ENCODE measurements at regions not wholly inside any gene's neighbourhood (a gene's known extent, or its start where the extent isn't known, plus 50 kb on each side); places are given as distances from the start of the nearest gene placed in this dataset.

DNA sequence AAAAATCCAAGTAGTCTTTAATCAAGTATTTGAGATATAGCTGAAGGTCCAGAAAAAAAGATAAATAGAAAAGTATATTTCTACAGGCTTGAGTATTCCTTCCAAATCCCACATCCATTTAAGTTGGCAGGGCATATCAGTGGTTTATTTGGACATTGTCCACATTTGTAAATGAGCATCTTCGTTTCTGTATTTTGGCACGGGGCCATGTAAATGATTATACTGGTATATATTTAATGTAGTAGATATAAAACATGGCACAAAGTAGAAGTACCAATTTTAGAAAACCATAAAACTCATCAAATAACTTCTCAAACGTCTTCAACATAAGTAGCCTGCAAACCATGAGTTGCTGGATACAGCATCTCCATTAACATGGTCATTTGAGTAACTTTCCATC is 437.4 kb upstream of the SOX5 start:
- no peaks in the 10 kb centered on the region for H3K27me3 ChIP-seq
- TF ChIP-seq POLR2A (IDR thresholded peaks at IDR 0.05) = no peak
- TF ChIP-seq, protein P1, sequence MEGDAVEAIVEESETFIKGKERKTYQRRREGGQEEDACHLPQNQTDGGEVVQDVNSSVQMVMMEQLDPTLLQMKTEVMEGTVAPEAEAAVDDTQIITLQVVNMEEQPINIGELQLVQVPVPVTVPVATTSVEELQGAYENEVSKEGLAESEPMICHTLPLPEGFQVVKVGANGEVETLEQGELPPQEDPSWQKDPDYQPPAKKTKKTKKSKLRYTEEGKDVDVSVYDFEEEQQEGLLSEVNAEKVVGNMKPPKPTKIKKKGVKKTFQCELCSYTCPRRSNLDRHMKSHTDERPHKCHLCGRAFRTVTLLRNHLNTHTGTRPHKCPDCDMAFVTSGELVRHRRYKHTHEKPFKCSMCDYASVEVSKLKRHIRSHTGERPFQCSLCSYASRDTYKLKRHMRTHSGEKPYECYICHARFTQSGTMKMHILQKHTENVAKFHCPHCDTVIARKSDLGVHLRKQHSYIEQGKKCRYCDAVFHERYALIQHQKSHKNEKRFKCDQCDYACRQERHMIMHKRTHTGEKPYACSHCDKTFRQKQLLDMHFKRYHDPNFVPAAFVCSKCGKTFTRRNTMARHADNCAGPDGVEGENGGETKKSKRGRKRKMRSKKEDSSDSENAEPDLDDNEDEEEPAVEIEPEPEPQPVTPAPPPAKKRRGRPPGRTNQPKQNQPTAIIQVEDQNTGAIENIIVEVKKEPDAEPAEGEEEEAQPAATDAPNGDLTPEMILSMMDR (IDR thresholded peaks at IDR 0.05) = no peak
- no peaks in the 10 kb centered on the region for H3K36me3 ChIP-seq
- no peak overlapping the region for H3K4me3 ChIP-seq
- H3K4me1 ChIP-seq = no peaks in the 10 kb centered on the region
- H3K9me3 ChIP-seq = no peaks in the 10 kb centered on the region
- DNase-seq = no peak
- no peak overlapping the region for H3K27ac ChIP-seq

DNA sequence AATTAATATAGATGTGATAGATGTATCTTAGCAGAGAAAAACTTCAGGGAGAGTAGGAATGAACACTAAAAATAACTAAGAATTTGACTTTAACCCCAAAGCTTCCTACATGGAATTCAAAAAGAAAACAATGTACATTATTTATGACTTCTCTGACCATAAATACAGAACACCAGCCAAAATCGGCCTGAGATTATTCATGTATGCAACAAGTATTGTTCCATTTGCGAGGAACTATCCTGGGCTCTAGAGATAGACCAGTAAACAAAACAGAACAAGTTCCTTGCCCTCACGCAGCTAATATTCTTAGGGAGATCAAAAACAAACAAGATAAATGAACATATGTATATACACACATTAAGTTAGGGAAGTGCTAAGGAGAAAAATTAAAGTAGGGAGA is 432.3 kb upstream of the SOX5 start:
- Histone ChIP-seq H3K27me3 (no peaks in the 10 kb centered on the region), H3K27ac (no peak overlapping the region)
- no peak for TF ChIP-seq POLR2A (IDR thresholded peaks at IDR 0.05)
- TF ChIP-seq, protein P1 (IDR thresholded peaks at IDR 0.05) = no peak

DNA sequence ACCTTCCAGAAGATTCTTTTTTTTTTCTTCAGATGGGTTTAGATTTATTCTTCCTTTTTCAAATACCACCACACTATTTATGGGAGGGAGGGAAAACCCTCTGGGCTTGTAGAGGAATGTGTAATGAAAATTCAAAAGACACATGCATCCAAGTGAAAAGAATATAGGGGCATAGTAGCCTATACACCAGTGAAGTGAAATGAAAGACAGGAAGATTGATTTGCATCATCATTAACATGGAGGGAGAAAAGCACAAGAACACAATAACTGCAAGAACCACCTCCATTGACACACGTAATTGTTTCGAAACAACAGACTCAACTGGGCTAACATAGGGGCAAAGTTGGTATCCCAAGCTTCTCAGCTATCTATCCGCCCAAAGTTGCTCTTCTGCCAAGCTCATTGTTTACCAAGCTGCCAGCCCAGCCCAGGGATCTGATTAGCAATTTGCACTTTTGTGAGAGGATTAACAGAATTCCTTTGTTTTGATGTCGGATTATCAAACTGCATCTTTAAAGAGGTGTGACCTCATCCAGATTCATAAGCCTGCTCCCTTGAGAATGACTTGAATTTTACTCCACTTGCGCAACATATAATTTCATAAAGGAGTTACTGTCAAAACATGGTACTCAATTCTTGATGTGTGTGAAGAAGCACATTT is 430.5 kb upstream of the SOX5 start:
- no peak overlapping the region for H3K27ac ChIP-seq

More for the DNA sequence above, 432.3 kb upstream of the SOX5 start:
- no peak overlapping the region for H3K4me3 ChIP-seq
- H3K4me1 ChIP-seq = no peaks in the 10 kb centered on the region
- H3K9me3 ChIP-seq = no peaks in the 10 kb centered on the region
- no peaks in the 10 kb centered on the region for H3K36me3 ChIP-seq
- DNase-seq = no peak

GRCh38 chr12:24379433-24379832 is 430.0 kb upstream of the SOX5 start:
- no peak for TF ChIP-seq POLR2A (IDR thresholded peaks at IDR 0.05)
- TF ChIP-seq, protein P1 (IDR thresholded peaks at IDR 0.05) = no peak
- DNase-seq = no peak
- no peaks in the 10 kb centered on the region for H3K36me3 ChIP-seq
- no peaks in the 10 kb centered on the region for H3K4me1 ChIP-seq
- no peak overlapping the region for H3K27ac ChIP-seq
- H3K4me3 ChIP-seq = no peak overlapping the region
- no peaks in the 10 kb centered on the region for H3K27me3 ChIP-seq
- H3K9me3 ChIP-seq = no peaks in the 10 kb centered on the region

More for the DNA sequence above, 430.5 kb upstream of the SOX5 start:
- Histone ChIP-seq H3K4me3 (no peak overlapping the region), H3K9me3 (no peaks in the 10 kb centered on the region), H3K27me3 (no peaks in the 10 kb centered on the region), H3K36me3 (no peaks in the 10 kb centered on the region), H3K4me1 (no peaks in the 10 kb centered on the region)
- TF ChIP-seq, protein P1 (IDR thresholded peaks at IDR 0.05) = no peak
- TF ChIP-seq POLR2A (IDR thresholded peaks at IDR 0.05) = no peak
- DNase-seq = no peak

DNA sequence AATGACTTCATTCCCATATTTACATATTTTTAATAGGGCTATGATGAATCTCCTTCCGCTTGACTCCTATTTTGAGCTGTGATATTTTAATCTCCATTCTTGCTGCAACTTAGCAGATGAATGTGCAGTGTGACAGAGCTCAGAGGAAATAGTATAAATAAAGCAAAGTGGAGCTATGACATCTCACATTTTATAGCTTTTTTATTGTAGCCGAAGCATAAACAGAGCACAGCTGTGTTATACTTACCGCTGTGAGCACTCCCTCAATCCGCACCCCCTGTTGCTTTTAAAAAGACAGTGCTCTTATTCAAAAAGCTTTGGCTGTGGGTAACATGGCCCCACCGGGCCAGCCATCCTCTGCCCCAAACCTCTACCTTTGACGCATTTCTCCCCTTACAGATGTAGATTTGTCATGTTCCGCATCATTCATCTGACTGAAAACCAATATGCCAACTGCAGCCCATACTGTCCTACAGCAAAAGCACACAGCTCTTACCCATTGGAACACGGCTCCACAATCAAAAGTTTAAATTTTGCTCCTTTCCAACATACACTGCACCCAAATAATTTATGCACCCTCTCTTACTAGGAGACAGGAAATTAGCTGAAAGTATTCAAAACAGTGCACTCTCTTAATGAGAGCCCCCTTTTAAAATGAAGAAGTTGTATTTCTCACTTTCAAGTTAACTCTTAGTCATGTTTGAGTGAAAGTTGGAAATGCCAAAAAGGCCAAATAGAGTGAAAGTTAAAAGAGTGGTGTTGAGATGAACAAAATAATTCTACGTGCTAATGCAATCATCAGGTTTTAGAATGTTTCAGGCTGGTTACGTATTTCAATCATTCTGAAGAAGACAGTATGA is 429.3 kb upstream of the SOX5 start:
- no peak for DNase-seq

More for the DNA sequence above, 429.3 kb upstream of the SOX5 start:
- no peaks in the 10 kb centered on the region for H3K4me1 ChIP-seq
- no peaks in the 10 kb centered on the region for H3K36me3 ChIP-seq
- H3K27ac ChIP-seq = no peak overlapping the region
- TF ChIP-seq POLR2A (IDR thresholded peaks at IDR 0.05) = no peak
- TF ChIP-seq, protein P1 (IDR thresholded peaks at IDR 0.05) = no peak
- no peaks in the 10 kb centered on the region for H3K27me3 ChIP-seq
- no peak overlapping the region for H3K4me3 ChIP-seq
- H3K9me3 ChIP-seq = no peaks in the 10 kb centered on the region
